Gastroesophageal sphincter (tissue), 3 donors: ENCODE measurements at regions not wholly inside any gene's neighbourhood (a gene's known extent, or its start where the extent isn't known, plus 50 kb on each side); places are given as distances from the start of the nearest gene placed in this dataset.

Source experiments
- CTCF ChIP-seq, 4 experiments: fragments of 200-600 bp in 2 of 4; fragments of 450-650 bp in 2 of 4; sonication (generic) in 1 of 4; IDR thresholded peaks; one replicate each; pipeline ENCODE4 v1.5.1; 2017 to 2019; ENCODE audit warnings: antibody characterized with exemption in 4 of 4, mild to moderate bottlenecking in 2 of 4, moderate library complexity in 2 of 4
- EP300 ChIP-seq: sonication (generic); formaldehyde crosslinking; IDR thresholded peaks from one replicate; pipeline ENCODE4 v1.6.1; 2017; ENCODE audit warnings: antibody characterized with exemption, mild to moderate bottlenecking
- POLR2A ChIP-seq, 2 donors: fragments of 450-650 bp; IDR thresholded peaks; one replicate each; pipeline ENCODE4 v1.6.1; 2017; ENCODE audit warnings: antibody characterized with exemption in 2 of 2, mild to moderate bottlenecking in 2 of 2, moderate library complexity in 1 of 2
- POLR2AphosphoS5 ChIP-seq: sonication (generic); formaldehyde crosslinking; IDR thresholded peaks from one replicate; pipeline ENCODE4 v1.6.1; 2017; ENCODE audit warnings: antibody characterized with exemption

DNA sequence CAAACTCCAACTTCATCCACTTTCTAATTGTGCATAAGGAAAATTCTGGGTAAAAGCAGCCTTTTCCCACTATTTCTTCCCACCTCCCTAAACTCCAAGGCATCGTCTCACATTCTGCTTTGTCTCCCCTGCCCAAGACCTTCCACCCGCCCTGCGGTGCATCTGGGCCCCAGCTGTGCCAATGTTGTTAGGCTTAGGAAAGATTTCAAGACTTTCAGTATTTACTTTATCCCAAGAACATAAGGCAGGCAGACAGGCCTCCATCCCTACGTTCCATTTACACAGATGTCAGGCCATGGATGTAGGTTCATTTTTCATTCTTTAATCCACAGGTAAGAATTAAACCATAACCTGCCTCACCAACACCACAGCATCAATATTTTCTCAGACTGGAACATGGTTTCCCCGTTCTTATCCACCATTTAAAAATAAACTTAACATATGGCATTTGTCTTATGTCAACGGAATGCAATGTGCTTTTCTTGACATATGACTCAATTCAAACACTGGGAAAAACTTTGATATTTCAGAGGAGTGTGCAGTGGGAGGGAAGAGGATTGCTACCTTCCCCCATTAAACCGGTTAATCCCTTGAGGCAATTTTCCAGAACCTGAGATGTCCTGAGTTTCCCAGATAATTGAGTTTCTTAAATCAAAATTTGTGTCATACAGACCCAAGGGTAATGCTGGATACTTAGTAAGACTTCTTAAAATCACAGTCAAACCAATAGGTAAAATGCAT is 238.0 kb upstream of the LRIG1 start:
- no peak for TF ChIP-seq POLR2A (IDR thresholded peaks at IDR 0.05)
- TF ChIP-seq EP300 = no peak
- no peak for TF ChIP-seq POLR2AphosphoS5
- TF ChIP-seq CTCF (IDR thresholded peaks at IDR 0.05) = no peak
